Osteoblast (primary cell): ENCODE measurements at regions not wholly inside any gene's neighbourhood (a gene's known extent, or its start where the extent isn't known, plus 50 kb on each side); places are given as distances from the start of the nearest gene placed in this dataset.

ENCODE experiments used
- DNase-seq: peaks from one replicate; pipeline ENCODE4 v3.0.0; 2011; ENCODE audit warnings: low spot score, mixed read lengths; ENCODE audit not compliant: insufficient read length; ENCODE audit errors: missing footprints
- H2AFZ ChIP-seq: 2 replicates; pipeline ENCODE4 v1.6.0; 2011; ENCODE audit warnings: mild to moderate bottlenecking, low read length
- H3K27ac ChIP-seq: 2 replicates; pipeline ENCODE4 v1.5.1; 2011; ENCODE audit warnings: mild to moderate bottlenecking, low read depth, low read length, moderate library complexity
- H3K27me3 ChIP-seq: 2 replicates; pipeline ENCODE4 v1.6.0; 2012; ENCODE audit warnings: mild to moderate bottlenecking, control low read depth, inconsistent platforms, low read length, moderate library complexity; ENCODE audit not compliant: insufficient read depth
- H3K36me3 ChIP-seq: 2 replicates; pipeline ENCODE4 v1.5.1; 2011; ENCODE audit warnings: mild to moderate bottlenecking, low read length, control low read depth, moderate library complexity; ENCODE audit not compliant: insufficient read depth
- H3K4me1 ChIP-seq: 2 replicates; pipeline ENCODE4 v1.5.1; 2011; ENCODE audit warnings: mild to moderate bottlenecking, low read length, control low read depth, moderate library complexity; ENCODE audit not compliant: insufficient read depth
- H3K4me2 ChIP-seq: 2 replicates; pipeline ENCODE4 v1.6.0; 2011; ENCODE audit warnings: mild to moderate bottlenecking, low read length; ENCODE audit not compliant: insufficient read depth
- H3K4me3 ChIP-seq: fragments of 200-600 bp; sonication (generic); 3 replicates; pipeline ENCODE4 v1.5.1; 2012; ENCODE audit warnings: mild to moderate bottlenecking, low read length, inconsistent platforms; ENCODE audit not compliant: insufficient read depth
- H3K79me2 ChIP-seq: 2 replicates; pipeline ENCODE4 v1.6.0; 2012; ENCODE audit warnings: mild to moderate bottlenecking, low read length, control low read depth, inconsistent platforms; ENCODE audit not compliant: insufficient read depth
- H3K9me3 ChIP-seq: 2 replicates; pipeline ENCODE4 v1.5.1; 2011; ENCODE audit warnings: low read depth, low read length, control low read depth
- H4K20me1 ChIP-seq: 2 replicates; pipeline ENCODE4 v1.6.0; 2012; ENCODE audit warnings: mild to moderate bottlenecking, low read length, control low read depth; ENCODE audit not compliant: insufficient read depth
- CTCF ChIP-seq: IDR thresholded peaks from 2 replicates; pipeline ENCODE4 v1.5.1; 2011; ENCODE audit warnings: mild to moderate bottlenecking, low read depth, low read length, moderate library complexity; ENCODE audit errors: extremely low read depth

GRCh38 chr11:25886036-25886435 is 445.9 kb upstream of the ANO3 start:
- Histone ChIP-seq H3K27me3 (no peaks in the 10 kb centered on the region), H3K79me2 (no peaks in the 10 kb centered on the region), H3K4me3 (no peak overlapping the region), H3K4me2 (no peak overlapping the region), H3K27ac (no peak overlapping the region), H3K36me3 (no peaks in the 10 kb centered on the region), H3K9me3 (peaks cover 6% of the 10 kb centered on the region), H3K4me1 (no peaks in the 10 kb centered on the region), H2AFZ (no peak overlapping the region), H4K20me1 (no peaks in the 10 kb centered on the region)
- no peak for DNase-seq
- no peak for TF ChIP-seq CTCF

- Histone ChIP-seq H3K36me3 (no peaks in the 10 kb centered on the region), H3K4me1 (no peaks in the 10 kb centered on the region), H3K27me3 (no peaks in the 10 kb centered on the region), H3K27ac (no peak overlapping the region), H3K4me3 (no peak overlapping the region), H3K79me2 (no peaks in the 10 kb centered on the region), H3K9me3 (peaks cover 6% of the 10 kb centered on the region), H4K20me1 (no peaks in the 10 kb centered on the region), H2AFZ (no peak overlapping the region), H3K4me2 (no peak overlapping the region)
- no peak for TF ChIP-seq CTCF
- DNase-seq = no peak
Observed at GRCh38 chr11:25890626-25891260, 441.2 kb upstream of the ANO3 start.

- no peaks in the 10 kb centered on the region for H3K27me3 ChIP-seq
- H3K79me2 ChIP-seq = no peaks in the 10 kb centered on the region
- DNase-seq = no peak
- H2AFZ ChIP-seq = no peak overlapping the region
- H3K4me3 ChIP-seq = no peak overlapping the region
- no peaks in the 10 kb centered on the region for H3K4me1 ChIP-seq
- H3K9me3 ChIP-seq = peaks cover 6% of the 10 kb centered on the region
- no peaks in the 10 kb centered on the region for H4K20me1 ChIP-seq
- TF ChIP-seq CTCF = no peak
- H3K36me3 ChIP-seq = no peaks in the 10 kb centered on the region
- no peak overlapping the region for H3K27ac ChIP-seq
- H3K4me2 ChIP-seq = no peak overlapping the region
Observed at GRCh38 chr11:25891960-25892359, 440.0 kb upstream of the ANO3 start.

- no peak for TF ChIP-seq CTCF
- Histone ChIP-seq H3K27me3 (no peaks in the 10 kb centered on the region), H3K79me2 (no peaks in the 10 kb centered on the region), H3K9me3 (no peaks in the 10 kb centered on the region), H2AFZ (no peak overlapping the region), H3K4me1 (no peaks in the 10 kb centered on the region), H3K4me2 (no peak overlapping the region), H4K20me1 (no peaks in the 10 kb centered on the region), H3K4me3 (no peak overlapping the region), H3K36me3 (no peaks in the 10 kb centered on the region), H3K27ac (no peak overlapping the region)
- no peak for DNase-seq
Observed at GRCh38 chr11:25899617-25900160, 432.2 kb upstream of the ANO3 start.
